ENCODE measurements at regions not wholly inside any gene's neighbourhood (a gene's known extent, or its start where the extent isn't known, plus 50 kb on each side); places are given as distances from the start of the nearest gene placed in this dataset.

DNA sequence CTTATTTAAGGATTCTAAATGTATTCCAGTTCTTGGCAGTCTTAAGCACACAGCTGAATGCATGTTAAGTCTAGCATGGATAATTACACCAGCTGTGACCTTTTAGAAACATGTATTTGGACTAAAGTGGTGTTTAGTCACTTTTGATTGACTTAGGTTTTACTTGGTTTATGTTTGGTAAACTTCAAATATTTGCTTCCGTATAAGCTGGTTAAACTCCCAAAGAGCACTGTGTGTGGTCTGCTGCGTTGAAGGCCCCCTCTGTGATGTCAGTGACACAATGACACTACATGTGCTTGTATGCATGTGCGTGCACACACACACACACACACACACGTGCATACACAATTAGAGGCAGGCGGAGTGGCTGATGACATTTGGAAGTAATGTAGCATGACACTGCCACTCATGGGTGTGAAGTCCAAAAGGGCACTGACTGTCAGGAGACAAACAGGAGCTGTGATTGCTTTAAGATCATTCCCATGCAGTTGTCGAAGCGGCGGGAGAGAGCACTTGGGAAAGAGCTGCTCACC is 156.1 kb upstream of the CDH13 start (continued):
- TF ChIP-seq CBX8 (IDR thresholded peaks at IDR 0.05; ENCODE audit: borderline replicate concordance, low read depth, low read length), result no peak

Data from H1 (cell line).